A549 (cell line): ENCODE measurements at regions not wholly inside any gene's neighbourhood (a gene's known extent, or its start where the extent isn't known, plus 50 kb on each side); places are given as distances from the start of the nearest gene placed in this dataset.

Experiments
- CHD2 ChIP-seq: fragments of 150-350 bp; IDR thresholded peaks from 2 replicates; pipeline ENCODE4 v1.6.1; 2014; ENCODE audit warnings: low read length; ENCODE audit not compliant: partially characterized antibody
- CTCF ChIP-seq: fragments of >200 bp; sonication (Bioruptor Twin); formaldehyde crosslinking; IDR thresholded peaks from 3 replicates; pipeline ENCODE4 v1.5.1; 2016
- ELK1 ChIP-seq: fragments of 150-350 bp; IDR thresholded peaks from 2 replicates; pipeline ENCODE4 v1.6.1; 2014; ENCODE audit warnings: low read depth, mild to moderate bottlenecking, low read length
- ESRRA ChIP-seq: fragments of 150-350 bp; IDR thresholded peaks from 2 replicates; pipeline ENCODE4 v1.6.1; 2014; ENCODE audit warnings: mild to moderate bottlenecking, low read length, borderline replicate concordance
- KDM1A ChIP-seq: fragments of 200-600 bp; sonication (generic); IDR thresholded peaks from 2 replicates; pipeline ENCODE4 v1.6.1; 2016; ENCODE audit warnings: low read depth, mild to moderate bottlenecking
- MAFK ChIP-seq: fragments of 450-650 bp; IDR thresholded peaks from 2 replicates; pipeline ENCODE4 v1.6.1; 2014; ENCODE audit not compliant: partially characterized antibody
- NFE2L2 ChIP-seq: fragments of 150-350 bp; conservative IDR thresholded peaks from 2 replicates; pipeline ENCODE4 v1.6.1; 2014; ENCODE audit warnings: low read length
- NR3C1 ChIP-seq: fragments of >200 bp; sonication (Bioruptor Twin); formaldehyde crosslinking; IDR thresholded peaks from 3 replicates; pipeline ENCODE4 v1.6.1; 2017
- POLR2A ChIP-seq: IDR thresholded peaks from 2 replicates; pipeline ENCODE4 v1.6.1; 2012; ENCODE audit warnings: mild to moderate bottlenecking, low read length
- REST ChIP-seq: fragments of 200-600 bp; sonication (generic); IDR thresholded peaks from 2 replicates; pipeline ENCODE4 v1.6.1; 2016; ENCODE audit warnings: antibody characterized with exemption, mild to moderate bottlenecking, moderate library complexity
- USF2 ChIP-seq: fragments of 450-650 bp; IDR thresholded peaks from 2 replicates; pipeline ENCODE4 v1.6.1; 2014; ENCODE audit warnings: antibody characterized with exemption
- TF ChIP-seq, protein P1 (sequence below): IDR thresholded peaks from 2 replicates; pipeline ENCODE4 v1.6.1; 2012

- TF ChIP-seq, protein P1, sequence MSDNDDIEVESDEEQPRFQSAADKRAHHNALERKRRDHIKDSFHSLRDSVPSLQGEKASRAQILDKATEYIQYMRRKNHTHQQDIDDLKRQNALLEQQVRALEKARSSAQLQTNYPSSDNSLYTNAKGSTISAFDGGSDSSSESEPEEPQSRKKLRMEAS = no peak
- TF ChIP-seq CHD2 (no peak), POLR2A (no peak), CTCF (no peak), ESRRA (no peak), USF2 (no peak), REST (no peak), ELK1 (no peak), MAFK (no peak), NFE2L2 (no peak), NR3C1 (no peak), KDM1A (no peak)
These were observed 73.5 kb upstream of the PDSS1 start for GRCh38 chr10:26624006-26624405.
